ENCODE measurements at regions not wholly inside any gene's neighbourhood (a gene's known extent, or its start where the extent isn't known, plus 50 kb on each side); places are given as distances from the start of the nearest gene placed in this dataset.

DNA sequence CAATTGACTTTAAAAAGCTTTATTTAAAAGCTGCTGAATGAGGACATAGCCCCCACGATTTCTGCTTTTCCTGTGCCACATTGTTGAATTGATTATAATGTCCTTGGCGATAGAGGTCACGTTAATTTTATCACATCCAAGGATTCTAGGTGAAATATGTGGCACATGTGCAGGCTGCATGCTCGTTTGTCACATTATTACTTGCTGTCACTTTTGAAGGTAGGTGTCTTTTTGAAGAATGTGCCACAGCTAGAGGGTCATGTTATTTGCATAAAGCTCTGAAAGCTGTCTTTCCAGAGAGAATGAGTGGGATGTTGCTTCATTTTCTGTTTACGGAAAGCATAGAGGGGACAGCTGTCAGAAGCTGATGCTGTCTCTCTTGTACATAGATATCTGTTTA, 927.6 kb upstream of the ATXN8OS start:
- no peaks in the 10 kb centered on the region for H3K27me3 ChIP-seq (ENCODE audit: control insufficient read depth, low read length)
- H3K36me3 ChIP-seq (ENCODE audit: control insufficient read depth, low read length) = no peaks in the 10 kb centered on the region
- no peaks in the 10 kb centered on the region for H3K4me1 ChIP-seq (ENCODE audit: control insufficient read depth, low read length)
- no peak overlapping the region for H3K27ac ChIP-seq (ENCODE audit: low read depth, low read length)
- no peaks in the 10 kb centered on the region for H3K79me2 ChIP-seq (ENCODE audit: control insufficient read depth, low read length)
- H3K9me3 ChIP-seq (ENCODE audit: control insufficient read depth, insufficient read depth, low read length) = no peaks in the 10 kb centered on the region
- H3K4me2 ChIP-seq (ENCODE audit: low read length) = no peak overlapping the region
- no peaks in the 10 kb centered on the region for H3F3A ChIP-seq (ENCODE audit: control insufficient read depth, insufficient read depth)
- no peaks in the 10 kb centered on the region for H4K20me1 ChIP-seq (ENCODE audit: control insufficient read depth, insufficient read depth, low read depth, low read length)
- no peak for TF ChIP-seq EZH2phosphoT487 (IDR thresholded peaks at IDR 0.05; ENCODE audit: borderline replicate concordance, low read length)
- TF ChIP-seq, protein P1, sequence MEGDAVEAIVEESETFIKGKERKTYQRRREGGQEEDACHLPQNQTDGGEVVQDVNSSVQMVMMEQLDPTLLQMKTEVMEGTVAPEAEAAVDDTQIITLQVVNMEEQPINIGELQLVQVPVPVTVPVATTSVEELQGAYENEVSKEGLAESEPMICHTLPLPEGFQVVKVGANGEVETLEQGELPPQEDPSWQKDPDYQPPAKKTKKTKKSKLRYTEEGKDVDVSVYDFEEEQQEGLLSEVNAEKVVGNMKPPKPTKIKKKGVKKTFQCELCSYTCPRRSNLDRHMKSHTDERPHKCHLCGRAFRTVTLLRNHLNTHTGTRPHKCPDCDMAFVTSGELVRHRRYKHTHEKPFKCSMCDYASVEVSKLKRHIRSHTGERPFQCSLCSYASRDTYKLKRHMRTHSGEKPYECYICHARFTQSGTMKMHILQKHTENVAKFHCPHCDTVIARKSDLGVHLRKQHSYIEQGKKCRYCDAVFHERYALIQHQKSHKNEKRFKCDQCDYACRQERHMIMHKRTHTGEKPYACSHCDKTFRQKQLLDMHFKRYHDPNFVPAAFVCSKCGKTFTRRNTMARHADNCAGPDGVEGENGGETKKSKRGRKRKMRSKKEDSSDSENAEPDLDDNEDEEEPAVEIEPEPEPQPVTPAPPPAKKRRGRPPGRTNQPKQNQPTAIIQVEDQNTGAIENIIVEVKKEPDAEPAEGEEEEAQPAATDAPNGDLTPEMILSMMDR (IDR thresholded peaks at IDR 0.05; ENCODE audit: low read depth, low read length, poor library complexity, severe bottlenecking) = no peak
- H3K9me2 ChIP-seq (replicated peaks; ENCODE audit: control insufficient read depth, low read length) = no peaks in the 10 kb centered on the region
- H3K4me3 ChIP-seq (ENCODE audit: low read length) = no peak overlapping the region

DNA sequence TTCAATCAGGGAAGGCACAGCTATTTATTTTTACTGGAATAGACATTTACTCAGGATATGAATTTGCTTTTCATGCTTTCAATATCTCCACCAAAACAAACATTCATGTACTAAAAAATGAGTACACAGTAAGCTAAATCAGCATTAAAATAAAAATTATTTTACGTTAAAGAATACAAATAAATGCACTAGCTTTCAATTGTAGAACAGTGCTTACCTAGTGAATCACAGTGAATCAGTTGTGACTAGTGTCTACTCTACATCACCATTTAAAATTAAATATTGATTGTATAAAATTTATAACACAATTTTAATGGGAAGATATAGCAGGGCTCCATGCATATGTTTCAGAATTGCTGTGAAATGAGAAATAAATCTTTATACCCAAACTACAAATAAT, 929.6 kb upstream of the ATXN8OS start:
- Histone ChIP-seq H3K4me3 (ENCODE audit: low read length) (no peak overlapping the region), H3K27me3 (ENCODE audit: control insufficient read depth, low read length) (no peaks in the 10 kb centered on the region), H3K9me3 (ENCODE audit: control insufficient read depth, insufficient read depth, low read length) (no peaks in the 10 kb centered on the region), H3K4me1 (ENCODE audit: control insufficient read depth, low read length) (no peaks in the 10 kb centered on the region), H3K9me2 (replicated peaks; ENCODE audit: control insufficient read depth, low read length) (no peaks in the 10 kb centered on the region), H3K79me2 (ENCODE audit: control insufficient read depth, low read length) (no peaks in the 10 kb centered on the region), H3F3A (ENCODE audit: control insufficient read depth, insufficient read depth) (no peaks in the 10 kb centered on the region), H3K36me3 (ENCODE audit: control insufficient read depth, low read length) (no peaks in the 10 kb centered on the region), H3K4me2 (ENCODE audit: low read length) (no peak overlapping the region), H4K20me1 (ENCODE audit: control insufficient read depth, insufficient read depth, low read depth, low read length) (no peaks in the 10 kb centered on the region), H3K27ac (ENCODE audit: low read depth, low read length) (no peak overlapping the region)
- no peak for TF ChIP-seq EZH2phosphoT487 (IDR thresholded peaks at IDR 0.05; ENCODE audit: borderline replicate concordance, low read length)
- TF ChIP-seq, protein P1 (IDR thresholded peaks at IDR 0.05; ENCODE audit: low read depth, low read length, poor library complexity, severe bottlenecking) = no peak

DNA sequence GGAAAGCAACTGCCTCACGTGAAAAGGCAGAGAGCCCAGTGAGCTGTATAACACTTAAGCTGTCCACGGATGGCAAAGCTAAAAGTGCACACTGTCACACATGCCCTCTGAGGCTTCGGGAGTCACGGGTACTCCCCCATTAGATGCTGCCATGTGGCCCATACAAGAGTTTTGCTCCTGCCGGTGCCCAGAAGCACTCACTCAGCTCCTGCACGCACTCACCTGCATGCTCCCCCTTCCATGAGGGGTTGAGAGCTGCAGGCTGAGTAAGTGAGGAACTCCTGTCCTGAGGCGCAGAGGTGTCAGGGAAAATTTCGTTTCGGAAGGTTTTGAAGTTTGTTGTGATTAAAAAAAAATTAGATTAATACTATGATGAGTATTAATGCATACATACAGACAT, 939.2 kb upstream of the ATXN8OS start:
- Histone ChIP-seq H3F3A (ENCODE audit: control insufficient read depth, insufficient read depth) (no peaks in the 10 kb centered on the region), H3K9me2 (replicated peaks; ENCODE audit: control insufficient read depth, low read length) (no peaks in the 10 kb centered on the region), H3K79me2 (ENCODE audit: control insufficient read depth, low read length) (no peaks in the 10 kb centered on the region), H3K27me3 (ENCODE audit: control insufficient read depth, low read length) (no peaks in the 10 kb centered on the region), H3K36me3 (ENCODE audit: control insufficient read depth, low read length) (no peaks in the 10 kb centered on the region), H3K4me3 (ENCODE audit: low read length) (no peak overlapping the region), H3K4me2 (ENCODE audit: low read length) (no peak overlapping the region), H3K9me3 (ENCODE audit: control insufficient read depth, insufficient read depth, low read length) (no peaks in the 10 kb centered on the region), H4K20me1 (ENCODE audit: control insufficient read depth, insufficient read depth, low read depth, low read length) (no peaks in the 10 kb centered on the region), H3K27ac (ENCODE audit: low read depth, low read length) (no peak overlapping the region), H3K4me1 (ENCODE audit: control insufficient read depth, low read length) (no peaks in the 10 kb centered on the region)
- TF ChIP-seq, protein P1 (IDR thresholded peaks at IDR 0.05; ENCODE audit: low read depth, low read length, poor library complexity, severe bottlenecking) = no peak
- no peak for TF ChIP-seq EZH2phosphoT487 (IDR thresholded peaks at IDR 0.05; ENCODE audit: borderline replicate concordance, low read length)

DNA sequence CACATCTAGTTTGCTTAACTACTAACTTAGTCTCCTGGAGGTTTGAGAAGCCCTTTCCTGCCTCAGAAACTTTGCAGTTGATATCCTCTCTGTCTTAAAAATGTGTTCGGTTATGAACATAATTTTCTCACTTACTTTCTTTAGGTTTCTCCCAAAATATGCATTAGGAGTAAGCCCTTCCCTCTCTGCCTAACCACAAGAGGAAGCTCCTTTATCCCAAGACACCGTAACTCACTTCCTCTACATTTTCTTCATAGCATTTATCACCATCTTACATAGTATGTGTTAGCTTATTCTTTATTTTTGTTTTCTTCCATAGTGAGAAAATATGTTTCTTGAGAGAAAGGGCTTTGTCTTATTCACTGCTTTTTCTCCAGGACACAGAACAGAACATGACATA, 952.5 kb upstream of the ATXN8OS start:
- no peaks in the 10 kb centered on the region for H3K27me3 ChIP-seq (ENCODE audit: control insufficient read depth, low read length)
- no peaks in the 10 kb centered on the region for H3K9me2 ChIP-seq (replicated peaks; ENCODE audit: control insufficient read depth, low read length)
- no peaks in the 10 kb centered on the region for H3K79me2 ChIP-seq (ENCODE audit: control insufficient read depth, low read length)
- H3K4me2 ChIP-seq (ENCODE audit: low read length) = no peak overlapping the region
- H3K4me1 ChIP-seq (ENCODE audit: control insufficient read depth, low read length) = no peaks in the 10 kb centered on the region
- H3K36me3 ChIP-seq (ENCODE audit: control insufficient read depth, low read length) = no peaks in the 10 kb centered on the region
- H4K20me1 ChIP-seq (ENCODE audit: control insufficient read depth, insufficient read depth, low read depth, low read length) = no peaks in the 10 kb centered on the region
- H3F3A ChIP-seq (ENCODE audit: control insufficient read depth, insufficient read depth) = no peaks in the 10 kb centered on the region
- H3K4me3 ChIP-seq (ENCODE audit: low read length) = no peak overlapping the region
- no peaks in the 10 kb centered on the region for H3K9me3 ChIP-seq (ENCODE audit: control insufficient read depth, insufficient read depth, low read length)
- TF ChIP-seq, protein P1 (IDR thresholded peaks at IDR 0.05; ENCODE audit: low read depth, low read length, poor library complexity, severe bottlenecking) = no peak
- TF ChIP-seq EZH2phosphoT487 (IDR thresholded peaks at IDR 0.05; ENCODE audit: borderline replicate concordance, low read length) = no peak
- no peak overlapping the region for H3K27ac ChIP-seq (ENCODE audit: low read depth, low read length)

Measured in DOHH2 (cell line).